Natural killer cell (primary cell): ENCODE measurements at regions not wholly inside any gene's neighbourhood (a gene's known extent, or its start where the extent isn't known, plus 50 kb on each side); places are given as distances from the start of the nearest gene placed in this dataset.

ENCODE experiments used
- ATAC-seq, 3 donors: fragments of 150-1000 bp in 2 of 3; fragments of 200-7000 bp in 1 of 3; cut with Tn5 transposase; 1 replicate in 1 of 3; 2 replicates in 2 of 3; pipeline ENCODE4 v1.10.0; 2021; ENCODE audit warnings: mild to moderate bottlenecking in 2 of 3, moderate library complexity in 2 of 3
- DNase-seq, 2 donors: peaks; one replicate each; pipeline versions ENCODE4 v3.0.0 to v3.0.0-alpha.2; 2013 to 2021; ENCODE audit warnings: mixed read lengths in 1 of 2
- H3K27ac ChIP-seq: one replicate; pipeline ENCODE4 v1.5.1; 2013; ENCODE audit warnings: mild to moderate bottlenecking, low read length
- H3K27me3 ChIP-seq: one replicate; pipeline ENCODE4 v1.6.1; 2013; ENCODE audit warnings: low read length; ENCODE audit not compliant: control insufficient read depth, insufficient read depth
- H3K36me3 ChIP-seq: one replicate; pipeline ENCODE4 v1.6.1; 2013; ENCODE audit warnings: low read length; ENCODE audit not compliant: control insufficient read depth, insufficient read depth
- H3K4me1 ChIP-seq: one replicate; pipeline ENCODE4 v1.6.1; 2013; ENCODE audit warnings: low read length; ENCODE audit not compliant: control insufficient read depth, insufficient read depth
- H3K4me3 ChIP-seq: one replicate; pipeline ENCODE4 v1.5.1; 2013; ENCODE audit warnings: low read length
- H3K9me3 ChIP-seq: one replicate; pipeline ENCODE4 v1.6.1; 2013; ENCODE audit warnings: low read length; ENCODE audit not compliant: control insufficient read depth, insufficient read depth
- H3K27ac Mint-ChIP-seq, 2 donors: one replicate each; pipeline ENCODE4 v1.8.0; 2022; ENCODE audit warnings: mild to moderate bottlenecking in 2 of 2, mixed read lengths in 2 of 2, moderate library complexity in 1 of 2
- H3K27me3 Mint-ChIP-seq, 2 donors: one replicate each; pipeline ENCODE4 v1.8.0; 2022; ENCODE audit warnings: low read depth in 2 of 2, mixed read lengths in 2 of 2
- H3K36me3 Mint-ChIP-seq: one replicate; pipeline ENCODE4 v1.8.0; 2022; ENCODE audit warnings: mixed read lengths
- H3K4me1 Mint-ChIP-seq, 2 donors: one replicate each; pipeline ENCODE4 v1.8.0; 2022; ENCODE audit warnings: mixed read lengths in 2 of 2
- H3K4me3 Mint-ChIP-seq: one replicate; pipeline ENCODE4 v1.8.0; 2022; ENCODE audit warnings: mild to moderate bottlenecking, moderate library complexity, mixed read lengths
- H3K9me3 Mint-ChIP-seq, 2 donors: one replicate each; pipeline ENCODE4 v1.8.0; 2022; ENCODE audit warnings: mixed read lengths in 2 of 2
- WGBS: methylation state at CpG from one replicate; pipeline ENCODE4 v1.1.7; 2013; ENCODE audit warnings: missing lambda C conversion rate; ENCODE audit not compliant: insufficient coverage; 5-methylcytosine and 5-hydroxymethylcytosine counted together
- intact Hi-C: fragments of 100-400 bp; cut with micrococcal nuclease; formaldehyde crosslinking; loops from one replicate; pipeline ENCODE4 v1.14.2; 2022
- TF ChIP-seq, protein P1 (sequence below): fragments of 200-600 bp; IDR thresholded peaks from one replicate; pipeline ENCODE4 v1.8.0; 2022; ENCODE audit warnings: antibody characterized with exemption

DNA sequence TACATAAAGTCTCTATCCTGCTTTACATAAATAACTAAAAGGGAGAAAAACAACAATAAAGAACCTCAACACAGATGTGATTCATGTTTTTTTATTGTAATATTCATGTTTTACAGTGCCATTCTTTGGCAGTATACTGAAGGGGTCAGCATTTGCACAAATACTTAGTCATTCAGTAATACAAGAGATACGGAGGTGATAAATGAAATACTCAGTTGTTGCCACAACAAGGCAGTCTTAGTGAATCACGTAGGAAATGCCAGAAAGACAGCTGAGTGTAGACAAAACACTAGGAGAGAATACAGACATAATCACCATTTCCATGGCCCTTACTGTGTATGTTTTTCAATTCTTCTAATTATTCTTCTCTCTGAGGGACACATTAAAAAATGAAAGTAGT is 910.4 kb downstream of the METTL15 start:
- Mint-ChIP-seq H3K27ac (no peak overlapping the region), H3K4me3 (no peak overlapping the region), H3K36me3 (no peaks in the 10 kb centered on the region), H3K9me3 (peaks cover 12 to 13% of the 10 kb centered on the region in 2 donors), H3K27me3 (no peaks in the 10 kb centered on the region), H3K4me1 (no peaks in the 10 kb centered on the region)
- intact Hi-C loops = no loop called here
- Histone ChIP-seq H3K27ac (no peak overlapping the region), H3K36me3 (no peaks in the 10 kb centered on the region), H3K9me3 (peaks cover 3% of the 10 kb centered on the region), H3K4me3 (no peak overlapping the region), H3K4me1 (no peaks in the 10 kb centered on the region), H3K27me3 (no peaks in the 10 kb centered on the region)
- TF ChIP-seq, protein P1, sequence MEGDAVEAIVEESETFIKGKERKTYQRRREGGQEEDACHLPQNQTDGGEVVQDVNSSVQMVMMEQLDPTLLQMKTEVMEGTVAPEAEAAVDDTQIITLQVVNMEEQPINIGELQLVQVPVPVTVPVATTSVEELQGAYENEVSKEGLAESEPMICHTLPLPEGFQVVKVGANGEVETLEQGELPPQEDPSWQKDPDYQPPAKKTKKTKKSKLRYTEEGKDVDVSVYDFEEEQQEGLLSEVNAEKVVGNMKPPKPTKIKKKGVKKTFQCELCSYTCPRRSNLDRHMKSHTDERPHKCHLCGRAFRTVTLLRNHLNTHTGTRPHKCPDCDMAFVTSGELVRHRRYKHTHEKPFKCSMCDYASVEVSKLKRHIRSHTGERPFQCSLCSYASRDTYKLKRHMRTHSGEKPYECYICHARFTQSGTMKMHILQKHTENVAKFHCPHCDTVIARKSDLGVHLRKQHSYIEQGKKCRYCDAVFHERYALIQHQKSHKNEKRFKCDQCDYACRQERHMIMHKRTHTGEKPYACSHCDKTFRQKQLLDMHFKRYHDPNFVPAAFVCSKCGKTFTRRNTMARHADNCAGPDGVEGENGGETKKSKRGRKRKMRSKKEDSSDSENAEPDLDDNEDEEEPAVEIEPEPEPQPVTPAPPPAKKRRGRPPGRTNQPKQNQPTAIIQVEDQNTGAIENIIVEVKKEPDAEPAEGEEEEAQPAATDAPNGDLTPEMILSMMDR = no peak
- no peak for ATAC-seq
- DNase-seq = no peak
- 100% methylated on average over 1 of the region's 2 CpGs for WGBS

DNA sequence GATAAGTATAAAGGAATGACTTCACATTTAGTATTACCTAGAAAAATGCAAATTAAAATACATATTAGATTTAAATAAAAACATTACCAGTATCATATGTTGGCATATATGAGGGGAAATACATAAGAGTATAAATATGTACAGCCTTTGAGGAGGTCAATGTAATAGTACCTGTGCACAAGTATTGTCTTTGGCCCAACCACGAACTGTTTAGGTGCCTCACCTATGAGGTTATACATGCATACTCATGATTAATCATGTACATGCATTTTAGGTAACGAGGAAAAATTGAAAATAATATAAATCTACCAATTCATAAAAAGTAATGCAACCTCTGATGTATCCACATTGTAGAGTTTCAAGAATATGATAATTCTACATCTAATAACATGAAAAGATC is 909.8 kb downstream of the METTL15 start:
- Histone ChIP-seq H3K9me3 (peaks cover 3% of the 10 kb centered on the region), H3K36me3 (no peaks in the 10 kb centered on the region), H3K27ac (no peak overlapping the region), H3K4me3 (no peak overlapping the region), H3K27me3 (no peaks in the 10 kb centered on the region), H3K4me1 (no peaks in the 10 kb centered on the region)
- WGBS = 100% methylated on average over 1 of the region's 2 CpGs
- TF ChIP-seq, protein P1 = no peak
- no peak for ATAC-seq
- Mint-ChIP-seq H3K36me3 (no peaks in the 10 kb centered on the region), H3K9me3 (peaks cover 9 to 13% of the 10 kb centered on the region in 2 donors), H3K4me3 (no peak overlapping the region), H3K4me1 (no peaks in the 10 kb centered on the region), H3K27me3 (no peaks in the 10 kb centered on the region), H3K27ac (no peak overlapping the region)
- DNase-seq = no peak
- intact Hi-C loops = no loop called here

DNA sequence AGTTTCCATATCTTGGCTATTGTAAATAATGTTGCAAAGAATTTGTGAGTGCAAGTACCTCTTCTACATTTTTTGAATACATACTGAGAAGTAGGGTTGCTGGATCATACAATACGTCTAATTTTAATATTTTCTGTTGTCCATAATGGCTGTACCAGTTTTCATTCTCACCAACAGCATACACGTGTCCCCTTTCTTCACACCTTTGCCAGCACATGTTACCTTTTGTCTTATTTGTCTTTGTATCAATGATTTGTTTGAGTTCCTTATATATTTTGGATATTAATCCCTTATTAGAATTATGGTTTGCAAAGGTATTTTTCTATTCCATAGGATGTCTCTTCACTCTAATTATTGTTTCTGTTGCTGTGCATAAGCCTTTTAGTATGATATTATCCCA is 904.3 kb downstream of the METTL15 start:
- H3K4me3 Mint-ChIP-seq = no peak overlapping the region
- intact Hi-C loops = no loop called here

DNA sequence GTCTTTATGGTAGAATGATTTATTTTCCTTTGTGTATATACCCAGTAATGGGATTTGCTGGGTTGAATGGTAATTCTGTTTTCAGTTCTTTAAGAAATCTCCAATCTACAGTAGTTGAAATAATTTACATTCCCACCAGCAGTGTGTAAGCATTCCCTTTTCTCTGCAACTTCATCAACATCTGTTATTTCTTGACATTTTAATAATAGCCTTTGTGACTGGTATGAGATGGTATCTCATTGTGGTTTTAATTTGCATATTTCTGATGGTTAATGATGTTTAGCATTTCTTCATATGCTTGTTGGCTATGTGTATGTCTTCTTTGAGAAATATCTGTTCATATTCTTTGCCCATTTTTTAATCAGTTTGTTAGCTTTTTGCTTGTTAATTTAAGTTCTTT is 901.2 kb downstream of the METTL15 start:
- intact Hi-C loops = no loop called here
- H3K36me3 Mint-ChIP-seq = no peaks in the 10 kb centered on the region
- H3K27me3 ChIP-seq = no peaks in the 10 kb centered on the region
- no peak overlapping the region for H3K27ac ChIP-seq
- no peak overlapping the region for H3K27ac Mint-ChIP-seq
- TF ChIP-seq, protein P1 = no peak
- H3K4me3 ChIP-seq = no peak overlapping the region
- DNase-seq (no peak), ATAC-seq (no peak)
- H3K4me1 ChIP-seq = no peaks in the 10 kb centered on the region
- H3K4me3 Mint-ChIP-seq = no peak overlapping the region
- peaks cover 9 to 19% of the 10 kb centered on the region in 2 donors for H3K9me3 Mint-ChIP-seq
- H3K36me3 ChIP-seq = no peaks in the 10 kb centered on the region
- no peaks in the 10 kb centered on the region for H3K4me1 Mint-ChIP-seq
- no peaks in the 10 kb centered on the region for H3K27me3 Mint-ChIP-seq
- H3K9me3 ChIP-seq = no peaks in the 10 kb centered on the region

More for the DNA sequence above, 904.3 kb downstream of the METTL15 start:
- no CpG with 5 or more reads among the region's 2 CpGs for WGBS
- Histone ChIP-seq H3K4me3 (no peak overlapping the region), H3K36me3 (no peaks in the 10 kb centered on the region), H3K27ac (no peak overlapping the region), H3K9me3 (peaks cover 1% of the 10 kb centered on the region), H3K27me3 (no peaks in the 10 kb centered on the region), H3K4me1 (no peaks in the 10 kb centered on the region)
- no peaks in the 10 kb centered on the region for H3K4me1 Mint-ChIP-seq
- no peak overlapping the region for H3K27ac Mint-ChIP-seq
- DNase-seq (no peak), ATAC-seq (no peak)
- no peaks in the 10 kb centered on the region for H3K27me3 Mint-ChIP-seq
- TF ChIP-seq, protein P1 = no peak
- H3K36me3 Mint-ChIP-seq = no peaks in the 10 kb centered on the region
- H3K9me3 Mint-ChIP-seq = peaks cover 8 to 17% of the 10 kb centered on the region in 2 donors
